ENCODE measurements at regions not wholly inside any gene's neighbourhood (a gene's known extent, or its start where the extent isn't known, plus 50 kb on each side); places are given as distances from the start of the nearest gene placed in this dataset.

GRCh38 chr4:124017185-124017785 is 620.7 kb downstream of the SPRY1 start:
- no peaks in the 10 kb centered on the region for H3K27me3 ChIP-seq (ENCODE audit: low read depth)
- ATAC-seq (no peak), DNase-seq (no peak)
- H3K27ac ChIP-seq: no peak overlapping the region
- no peak for TF ChIP-seq CTCF (IDR thresholded peaks at IDR 0.05)
- no peaks in the 10 kb centered on the region for H3K36me3 ChIP-seq
- H3K9me3 ChIP-seq: no peaks in the 10 kb centered on the region
- H3K4me3 ChIP-seq: no peak overlapping the region
- intact Hi-C loops (cut with DNase I): no loop called here
- H3K4me1 ChIP-seq: peaks cover 10% of the 10 kb centered on the region

GRCh38 chr4:124018383-124019317 is 622.1 kb downstream of the SPRY1 start:
- Histone ChIP-seq H3K4me3 (no peak overlapping the region), H3K36me3 (no peaks in the 10 kb centered on the region), H3K27me3 (ENCODE audit: low read depth) (no peaks in the 10 kb centered on the region), H3K27ac (peak overlapping the region; percentile 73), H3K4me1 (peaks cover 10% of the 10 kb centered on the region), H3K9me3 (no peaks in the 10 kb centered on the region)
- DNase-seq: no peak
- peak; percentile 83 for ATAC-seq
- intact Hi-C loops (cut with DNase I): no loop called here
- TF ChIP-seq CTCF (IDR thresholded peaks at IDR 0.05): no peak

- DNase-seq: no peak
- peak overlapping the region; percentile 73 for H3K27ac ChIP-seq
- TF ChIP-seq CTCF (IDR thresholded peaks at IDR 0.05): no peak
- no peaks in the 10 kb centered on the region for H3K27me3 ChIP-seq (ENCODE audit: low read depth)
- intact Hi-C loops (cut with DNase I): no loop called here
- H3K36me3 ChIP-seq: no peaks in the 10 kb centered on the region
- peak; percentile 66 to 76 for ATAC-seq
- peak overlapping the region; percentile 7 for H3K4me3 ChIP-seq
- H3K4me1 ChIP-seq: peaks cover 10% of the 10 kb centered on the region
- H3K9me3 ChIP-seq: no peaks in the 10 kb centered on the region
Observed at GRCh38 chr4:124019749-124020549, 623.4 kb downstream of the SPRY1 start.

- no peaks in the 10 kb centered on the region for H3K36me3 ChIP-seq
- intact Hi-C loops (cut with DNase I): no loop called here
- H3K27ac ChIP-seq: no peak overlapping the region
- no peak overlapping the region for H3K4me3 ChIP-seq
- no peak for DNase-seq
- H3K27me3 ChIP-seq (ENCODE audit: low read depth): no peaks in the 10 kb centered on the region
- no peaks in the 10 kb centered on the region for H3K9me3 ChIP-seq
- peak in 1 of 2 donors; percentile 35 for ATAC-seq
- TF ChIP-seq CTCF (IDR thresholded peaks at IDR 0.05): no peak
- peaks cover 4% of the 10 kb centered on the region for H3K4me1 ChIP-seq
Observed at GRCh38 chr4:124025000-124025399, 628.4 kb downstream of the SPRY1 start.

- Histone ChIP-seq H3K36me3 (no peaks in the 10 kb centered on the region), H3K27me3 (ENCODE audit: low read depth) (no peaks in the 10 kb centered on the region), H3K27ac (no peak overlapping the region), H3K4me3 (no peak overlapping the region), H3K4me1 (no peaks in the 10 kb centered on the region), H3K9me3 (no peaks in the 10 kb centered on the region)
- no peak for TF ChIP-seq CTCF (IDR thresholded peaks at IDR 0.05)
- ATAC-seq (peak in 1 of 2 donors; percentile 68), DNase-seq (no peak)
- intact Hi-C loops (cut with DNase I): no loop called here
Observed at GRCh38 chr4:124025428-124025827, 628.8 kb downstream of the SPRY1 start.

Measured in lower lobe of right lung (tissue), 2 donors.